SK-N-SH treated with all-trans-retinoic acid at 6 μM for 48 hours (cell line): ENCODE measurements at regions not wholly inside any gene's neighbourhood (a gene's known extent, or its start where the extent isn't known, plus 50 kb on each side); places are given as distances from the start of the nearest gene placed in this dataset.

ENCODE experiments used
- ATAC-seq: fragments of 200-7000 bp; cut with Tn5 transposase; 3 replicates; pipeline ENCODE4 v1.9.1; 2020; ENCODE audit warnings: mild to moderate bottlenecking, moderate library complexity
- CSRNP3 ChIP-seq: fragments of 250-450 bp; sonication (Bioruptor Pico); IDR thresholded peaks from 2 replicates; pipeline ENCODE4 v1.5.1; 2021; ENCODE audit warnings: mild to moderate bottlenecking, moderate library complexity
- ESRRG ChIP-seq: fragments of 250-450 bp; sonication (Bioruptor Pico); IDR thresholded peaks from 2 replicates; pipeline ENCODE4 v1.6.1; 2021; ENCODE audit warnings: mild to moderate bottlenecking
- GLIS3 ChIP-seq: fragments of 250-450 bp; sonication (Bioruptor Pico); IDR thresholded peaks from 2 replicates; pipeline ENCODE4 v1.5.0; 2020; ENCODE audit warnings: mild to moderate bottlenecking, moderate library complexity
- OSR1 ChIP-seq: fragments of 250-450 bp; sonication (Bioruptor Pico); IDR thresholded peaks from 2 replicates; pipeline ENCODE4 v1.8.0; 2022; ENCODE audit warnings: moderate library complexity, mild to moderate bottlenecking, inconsistent platforms
- POU6F1 ChIP-seq: fragments of 250-450 bp; sonication (Bioruptor Pico); IDR thresholded peaks from 2 replicates; pipeline ENCODE4 v1.8.0; 2021; ENCODE audit warnings: low read depth, mild to moderate bottlenecking, moderate library complexity, borderline replicate concordance
- SNAI2 ChIP-seq: fragments of 250-450 bp; sonication (Bioruptor Pico); IDR thresholded peaks from 2 replicates; pipeline ENCODE4 v1.5.0; 2020; ENCODE audit warnings: mild to moderate bottlenecking, moderate library complexity
- TOX ChIP-seq: fragments of 250-450 bp; sonication (Bioruptor Pico); IDR thresholded peaks from 2 replicates; pipeline ENCODE4 v1.8.0; 2021; ENCODE audit warnings: mild to moderate bottlenecking, moderate library complexity, borderline replicate concordance
- ZC3H10 ChIP-seq: fragments of 250-450 bp; sonication (Bioruptor Pico); IDR thresholded peaks from 2 replicates; pipeline ENCODE4 v1.5.1; 2021; ENCODE audit warnings: mild to moderate bottlenecking, moderate library complexity
- ZFP3 ChIP-seq: fragments of 250-450 bp; sonication (Bioruptor Pico); IDR thresholded peaks from 2 replicates; pipeline ENCODE4 v1.5.0; 2020; ENCODE audit warnings: mild to moderate bottlenecking, moderate library complexity
- ZNF565 ChIP-seq: fragments of 450-650 bp; formaldehyde crosslinking; conservative IDR thresholded peaks from 2 replicates; pipeline ENCODE4 v1.5.0; 2020; ENCODE audit warnings: low read depth, mild to moderate bottlenecking, moderate library complexity
- ZNF8 ChIP-seq: fragments of 450-650 bp; formaldehyde crosslinking; IDR thresholded peaks from 2 replicates; pipeline ENCODE4 v1.5.0; 2020; ENCODE audit warnings: mild to moderate bottlenecking, moderate library complexity

- TF ChIP-seq CSRNP3 (CRISPR knock-in tag) = no peak
- TF ChIP-seq GLIS3 (CRISPR knock-in tag) = no peak
- TF ChIP-seq SNAI2 (CRISPR knock-in tag) = no peak
- TF ChIP-seq OSR1 (CRISPR knock-in tag) = no peak
- no peak; the same call in 1 of the 2 replicates for TF ChIP-seq TOX
- TF ChIP-seq POU6F1 = no peak
- no peak for TF ChIP-seq ZNF8
- TF ChIP-seq ESRRG = no peak
- no peak for TF ChIP-seq ZNF565
Measured at GRCh38 chr9:114733816-114734215, 51.8 kb upstream of the TEX48 start.

GRCh38 chr9:114732823-114733222, 50.8 kb upstream of the TEX48 start:
- peak; percentile 66 for ATAC-seq

More at GRCh38 chr9:114733816-114734215, 51.8 kb upstream of the TEX48 start:
- peak; percentile 86 for ATAC-seq

More at GRCh38 chr9:114732823-114733222, 50.8 kb upstream of the TEX48 start:
- TF ChIP-seq ZFP3 (CRISPR knock-in tag) = no peak
- TF ChIP-seq ZC3H10 (CRISPR knock-in tag) = 0 out of 2 replicates have a peak, but pooled peaks have one; percentile 18
